ENCODE measurements at regions not wholly inside any gene's neighbourhood (a gene's known extent, or its start where the extent isn't known, plus 50 kb on each side); places are given as distances from the start of the nearest gene placed in this dataset.

- Histone ChIP-seq H3K79me2 (ENCODE audit: control insufficient read depth, insufficient read depth, low read length) (no peaks in the 10 kb centered on the region), H3K4me3 (ENCODE audit: control insufficient read depth in 2 of 3, extremely low read depth in 1 of 3, insufficient read depth in 2 of 3, low read depth in 1 of 3, low read length in 3 of 3) (no peak overlapping the region), H2AFZ (ENCODE audit: control insufficient read depth, low read length) (no peak overlapping the region), H3K36me3 (ENCODE audit: control insufficient read depth in 2 of 2, extremely low read depth in 1 of 2, insufficient read depth in 2 of 2, low read length in 2 of 2) (no peaks in the 10 kb centered on the region), H3K27ac (ENCODE audit: control insufficient read depth, insufficient read depth, low read length) (no peak overlapping the region), H4K20me1 (ENCODE audit: control insufficient read depth, extremely low read depth, insufficient read depth, low read length) (no peaks in the 10 kb centered on the region), H3K27me3 (ENCODE audit: control insufficient read depth, extremely low read depth, insufficient read depth, low read length) (no peaks in the 10 kb centered on the region), H3K4me2 (ENCODE audit: control insufficient read depth, extremely low read depth, insufficient read depth, low read depth, low read length) (no peak overlapping the region), H3K9me1 (ENCODE audit: control insufficient read depth, extremely low read depth, insufficient read depth, low read length) (no peaks in the 10 kb centered on the region), H3K4me1 (ENCODE audit: control insufficient read depth, extremely low read depth, insufficient read depth, low read length) (peaks cover 13% of the 10 kb centered on the region), H3K9ac (ENCODE audit: control insufficient read depth, extremely low read depth, insufficient read depth, low read length) (no peak overlapping the region), H3K9me3 (ENCODE audit: control insufficient read depth, low read depth, low read length) (no peaks in the 10 kb centered on the region)
- TF ChIP-seq CTCF (optimal IDR thresholded peaks at IDR 0.05 in 1 of 3, IDR thresholded peaks at IDR 0.05 in 1 of 3, conservative IDR thresholded peaks at IDR 0.05 in 1 of 3; ENCODE audit: extremely low read depth in 1 of 3, insufficient read depth in 2 of 3, low read length in 3 of 3) (no peak), EZH2 (IDR thresholded peaks at IDR 0.05; ENCODE audit: low read length) (no peak)
- DNase-seq (ENCODE audit: low read depth, low spot score) (no peak), FAIRE-seq (peak; percentile 59)
- dilution Hi-C loops (cut with MboI; ENCODE audit: extremely low pct_ligation_motif_present, low sequenced_read_pairs): no loop called here
These were observed 400.2 kb downstream of the MN1 start for GRCh38 chr22:27401321-27401720.

GRCh38 chr22:27404441-27404840 lies 397.1 kb downstream of the MN1 start:
- no peak overlapping the region for H2AFZ ChIP-seq (ENCODE audit: control insufficient read depth, low read length)
- H3K79me2 ChIP-seq (ENCODE audit: control insufficient read depth, insufficient read depth, low read length): no peaks in the 10 kb centered on the region
- H3K36me3 ChIP-seq (ENCODE audit: control insufficient read depth in 2 of 2, extremely low read depth in 1 of 2, insufficient read depth in 2 of 2, low read length in 2 of 2): no peaks in the 10 kb centered on the region
- no peak overlapping the region for H3K9ac ChIP-seq (ENCODE audit: control insufficient read depth, extremely low read depth, insufficient read depth, low read length)
- peaks cover 11% of the 10 kb centered on the region for H3K4me1 ChIP-seq (ENCODE audit: control insufficient read depth, extremely low read depth, insufficient read depth, low read length)
- H3K4me2 ChIP-seq (ENCODE audit: control insufficient read depth, extremely low read depth, insufficient read depth, low read depth, low read length): no peak overlapping the region
- dilution Hi-C loops (cut with MboI; ENCODE audit: extremely low pct_ligation_motif_present, low sequenced_read_pairs): no loop called here
- TF ChIP-seq CTCF (optimal IDR thresholded peaks at IDR 0.05 in 1 of 3, IDR thresholded peaks at IDR 0.05 in 1 of 3, conservative IDR thresholded peaks at IDR 0.05 in 1 of 3; ENCODE audit: extremely low read depth in 1 of 3, insufficient read depth in 2 of 3, low read length in 3 of 3) (no peak), EZH2 (IDR thresholded peaks at IDR 0.05; ENCODE audit: low read length) (no peak)
- no peak overlapping the region for H3K27ac ChIP-seq (ENCODE audit: control insufficient read depth, insufficient read depth, low read length)
- H3K4me3 ChIP-seq (ENCODE audit: control insufficient read depth in 2 of 3, extremely low read depth in 1 of 3, insufficient read depth in 2 of 3, low read depth in 1 of 3, low read length in 3 of 3): no peak overlapping the region
- no peaks in the 10 kb centered on the region for H3K27me3 ChIP-seq (ENCODE audit: control insufficient read depth, extremely low read depth, insufficient read depth, low read length)
- no peaks in the 10 kb centered on the region for H3K9me1 ChIP-seq (ENCODE audit: control insufficient read depth, extremely low read depth, insufficient read depth, low read length)
- H3K9me3 ChIP-seq (ENCODE audit: control insufficient read depth, low read depth, low read length): no peaks in the 10 kb centered on the region
- H4K20me1 ChIP-seq (ENCODE audit: control insufficient read depth, extremely low read depth, insufficient read depth, low read length): no peaks in the 10 kb centered on the region
- FAIRE-seq (no peak), DNase-seq (ENCODE audit: low read depth, low spot score) (no peak)

Data from keratinocyte (primary cell).